A549 (cell line): ENCODE measurements at regions not wholly inside any gene's neighbourhood (a gene's known extent, or its start where the extent isn't known, plus 50 kb on each side); places are given as distances from the start of the nearest gene placed in this dataset.

Experiments
- EP300 ChIP-seq, 2 experiments: fragments of >200 bp; sonication (Bioruptor Twin); formaldehyde crosslinking; IDR thresholded peaks; 2 replicates in 1 of 2; 3 replicates in 1 of 2; pipeline ENCODE4 v1.6.1; 2016 to 2017
- HDAC2 ChIP-seq: fragments of 200-600 bp; sonication (generic); IDR thresholded peaks from 2 replicates; pipeline ENCODE4 v1.6.1; 2016
- HOXB13 ChIP-seq: fragments of 250-450 bp; sonication (Bioruptor Pico); IDR thresholded peaks from 2 replicates; pipeline ENCODE4 v1.5.0; 2020; ENCODE audit warnings: low read depth, mild to moderate bottlenecking, moderate library complexity
- MAX ChIP-seq: IDR thresholded peaks from 2 replicates; pipeline ENCODE4 v1.6.1; 2012
- NFE2L2 ChIP-seq: fragments of 150-350 bp; conservative IDR thresholded peaks from 2 replicates; pipeline ENCODE4 v1.6.1; 2014; ENCODE audit warnings: low read length
- POLR2A ChIP-seq: IDR thresholded peaks from 2 replicates; pipeline ENCODE4 v1.6.1; 2012; ENCODE audit warnings: mild to moderate bottlenecking, low read length
- RAD21 ChIP-seq, 2 experiments: fragments of >200 bp in 1 of 2; sonication (Bioruptor Twin) in 1 of 2; formaldehyde crosslinking in 1 of 2; IDR thresholded peaks in 1 of 2; conservative IDR thresholded peaks in 1 of 2; 2 replicates in 1 of 2; 3 replicates in 1 of 2; pipeline ENCODE4 v1.6.1; 2012 to 2018; ENCODE audit warnings: inconsistent platforms in 1 of 2
- SMC3 ChIP-seq: fragments of >200 bp; sonication (Bioruptor Twin); formaldehyde crosslinking; IDR thresholded peaks from 3 replicates; pipeline ENCODE4 v1.6.1; 2018; ENCODE audit warnings: inconsistent platforms
- SREBF2 ChIP-seq: fragments of 450-650 bp; IDR thresholded peaks from 2 replicates; pipeline ENCODE4 v1.6.1; 2014; ENCODE audit warnings: mild to moderate bottlenecking, moderate library complexity
- TFCP2L1 ChIP-seq: fragments of 250-450 bp; sonication (Bioruptor Pico); IDR thresholded peaks from 2 replicates; pipeline ENCODE4 v1.5.0; 2021; ENCODE audit warnings: mild to moderate bottlenecking
- ZFP36 ChIP-seq: fragments of 450-650 bp; IDR thresholded peaks from 2 replicates; pipeline ENCODE4 v1.6.1; 2014; ENCODE audit warnings: borderline replicate concordance; ENCODE audit not compliant: partially characterized antibody
- TF ChIP-seq, protein P1 (sequence below): fragments of >200 bp; sonication (Bioruptor Twin); formaldehyde crosslinking; IDR thresholded peaks from 3 replicates; pipeline ENCODE4 v1.5.1; 2016

GRCh38 chr3:145620002-145620401 lies 541.0 kb downstream of the PLOD2 start:
- TF ChIP-seq HDAC2 (no peak), HOXB13 (CRISPR knock-in tag) (no peak), RAD21 (conservative IDR thresholded peaks at IDR 0.05 in 1 of 2, IDR thresholded peaks at IDR 0.05 in 1 of 2) (no peak), EP300 (IDR thresholded peaks at IDR 0.05) (no peak), NFE2L2 (no peak), ZFP36 (no peak), TFCP2L1 (CRISPR knock-in tag) (no peak), POLR2A (no peak), SMC3 (no peak), MAX (no peak), SREBF2 (no peak)
- TF ChIP-seq, protein P1, sequence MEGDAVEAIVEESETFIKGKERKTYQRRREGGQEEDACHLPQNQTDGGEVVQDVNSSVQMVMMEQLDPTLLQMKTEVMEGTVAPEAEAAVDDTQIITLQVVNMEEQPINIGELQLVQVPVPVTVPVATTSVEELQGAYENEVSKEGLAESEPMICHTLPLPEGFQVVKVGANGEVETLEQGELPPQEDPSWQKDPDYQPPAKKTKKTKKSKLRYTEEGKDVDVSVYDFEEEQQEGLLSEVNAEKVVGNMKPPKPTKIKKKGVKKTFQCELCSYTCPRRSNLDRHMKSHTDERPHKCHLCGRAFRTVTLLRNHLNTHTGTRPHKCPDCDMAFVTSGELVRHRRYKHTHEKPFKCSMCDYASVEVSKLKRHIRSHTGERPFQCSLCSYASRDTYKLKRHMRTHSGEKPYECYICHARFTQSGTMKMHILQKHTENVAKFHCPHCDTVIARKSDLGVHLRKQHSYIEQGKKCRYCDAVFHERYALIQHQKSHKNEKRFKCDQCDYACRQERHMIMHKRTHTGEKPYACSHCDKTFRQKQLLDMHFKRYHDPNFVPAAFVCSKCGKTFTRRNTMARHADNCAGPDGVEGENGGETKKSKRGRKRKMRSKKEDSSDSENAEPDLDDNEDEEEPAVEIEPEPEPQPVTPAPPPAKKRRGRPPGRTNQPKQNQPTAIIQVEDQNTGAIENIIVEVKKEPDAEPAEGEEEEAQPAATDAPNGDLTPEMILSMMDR, result no peak
